NT2/D1 (cell line): ENCODE measurements at regions not wholly inside any gene's neighbourhood (a gene's known extent, or its start where the extent isn't known, plus 50 kb on each side); places are given as distances from the start of the nearest gene placed in this dataset.

Source experiments
- YY1 ChIP-seq: IDR thresholded peaks from 2 replicates; pipeline ENCODE4 v1.6.1; 2011; ENCODE audit not compliant: insufficient read length, insufficient read depth
- ZNF274 ChIP-seq: IDR thresholded peaks from 2 replicates; pipeline ENCODE4 v1.6.1; 2011; ENCODE audit warnings: mild to moderate bottlenecking, low read depth, low read length

DNA sequence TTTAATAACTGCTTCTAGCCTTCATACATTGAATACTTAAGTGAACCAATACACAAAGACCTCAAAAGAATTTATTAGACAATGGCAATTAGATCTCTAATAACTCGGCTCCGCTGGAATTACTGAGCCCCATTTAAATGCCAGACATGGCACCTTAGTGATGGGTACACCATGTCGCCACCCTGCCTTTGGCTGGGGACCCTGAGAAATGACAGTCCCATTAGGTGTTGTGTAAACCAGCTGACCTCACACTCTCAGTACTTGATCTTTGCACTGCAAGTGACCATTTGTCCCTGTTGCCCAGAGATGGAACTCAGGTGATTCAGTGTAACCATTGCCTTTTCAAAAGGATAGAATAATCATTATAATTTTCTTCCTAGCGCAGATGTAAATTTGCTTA lies 144.6 kb upstream of the SMARCAD1 start:
- TF ChIP-seq YY1: no peak
- no peak for TF ChIP-seq ZNF274
